ENCODE measurements at regions not wholly inside any gene's neighbourhood (a gene's known extent, or its start where the extent isn't known, plus 50 kb on each side); places are given as distances from the start of the nearest gene placed in this dataset.
"Not testable (repeated sequence)": the region's sequence is repeated elsewhere in the genome, so short reads cannot be mapped to it uniquely, and the experiment has no call there.

GRCh38 chr18:1777843-1778242, 793.5 kb downstream of the METTL4 start:
- H3K4me3 ChIP-seq (ENCODE audit: low read depth, low read length), result no peak overlapping the region

GRCh38 chr18:1778496-1779178, 792.7 kb downstream of the METTL4 start:
- TF ChIP-seq CTCF (IDR thresholded peaks at IDR 0.05; ENCODE audit: borderline replicate concordance, insufficient read depth, low read depth, low read length), result no peak
- H3K4me3 ChIP-seq (ENCODE audit: low read depth, low read length), result no peak overlapping the region

More at GRCh38 chr18:1777843-1778242, 793.5 kb downstream of the METTL4 start:
- TF ChIP-seq CTCF (IDR thresholded peaks at IDR 0.05; ENCODE audit: borderline replicate concordance, insufficient read depth, low read depth, low read length), result no peak

- no peak for TF ChIP-seq CTCF (IDR thresholded peaks at IDR 0.05; ENCODE audit: borderline replicate concordance, insufficient read depth, low read depth, low read length)
Observed at GRCh38 chr18:1779587-1779986, 791.7 kb downstream of the METTL4 start.

GRCh38 chr18:1784113-1784512, 787.2 kb downstream of the METTL4 start:
- no peak overlapping the region for H3K4me3 ChIP-seq (ENCODE audit: low read depth, low read length)
- TF ChIP-seq CTCF (IDR thresholded peaks at IDR 0.05; ENCODE audit: borderline replicate concordance, insufficient read depth, low read depth, low read length), result no peak

More at GRCh38 chr18:1779587-1779986, 791.7 kb downstream of the METTL4 start:
- H3K4me3 ChIP-seq (ENCODE audit: low read depth, low read length), result no peak overlapping the region

GRCh38 chr18:1785980-1786379, 785.3 kb downstream of the METTL4 start:
- not testable (repeated sequence) for H3K4me3 ChIP-seq (ENCODE audit: low read depth, low read length)

GRCh38 chr18:1796636-1797035, 774.7 kb downstream of the METTL4 start:
- no peak for TF ChIP-seq CTCF (IDR thresholded peaks at IDR 0.05; ENCODE audit: borderline replicate concordance, insufficient read depth, low read depth, low read length)
- H3K4me3 ChIP-seq (ENCODE audit: low read depth, low read length), result no peak overlapping the region

GRCh38 chr18:1797235-1797634, 774.1 kb downstream of the METTL4 start:
- no peak for TF ChIP-seq CTCF (IDR thresholded peaks at IDR 0.05; ENCODE audit: borderline replicate concordance, insufficient read depth, low read depth, low read length)
- no peak overlapping the region for H3K4me3 ChIP-seq (ENCODE audit: low read depth, low read length)

All from GM12875 (cell line).